GM12878 (cell line): ENCODE measurements at regions not wholly inside any gene's neighbourhood (a gene's known extent, or its start where the extent isn't known, plus 50 kb on each side); places are given as distances from the start of the nearest gene placed in this dataset.

Experiments used
- ATAC-seq: fragments of 200-7000 bp; cut with Tn5 transposase; 3 replicates; pipeline ENCODE4 v1.9.1; 2020; ENCODE audit warnings: mild to moderate bottlenecking, moderate library complexity
- BruUV-seq: library from RNA; stranded (reverse); fragments of 400-500 nt; replicated peaks from 2 replicates; lab custom pipeline; 2021; lab: Mats Ljungman, UMichigan
- CTCF ChIA-PET: fragments of 300-600 bp; sonication (Branson Sonifier 250); formaldehyde crosslinking; extraction: SDS; loops from one replicate; lab custom pipeline; 2021; ENCODE audit warnings: inconsistent platforms; lab: Yijun Ruan, JAX
- POLR2A ChIA-PET: fragments of 350-600 bp; formaldehyde crosslinking; extraction: SDS; loops from one replicate; lab custom pipeline; 2021; ENCODE audit warnings: inconsistent platforms; lab: Charles Lee
- RAD21 ChIA-PET: fragments of 300-600 bp; sonication (Branson Sonifier 250); formaldehyde crosslinking; loops from one replicate; lab custom pipeline; 2023; ENCODE audit warnings: antibody characterized with exemption; ENCODE audit not compliant: unreplicated experiment; lab: Charles Lee
- SMC1A ChIA-PET: fragments of 300-600 bp; sonication (Branson Sonifier 250); formaldehyde crosslinking; loops from one replicate; lab custom pipeline; 2023; ENCODE audit not compliant: unreplicated experiment, uncharacterized antibody; lab: Charles Lee
- DNase-seq: peaks from one replicate; pipeline ENCODE4 v3.0.0-alpha.2; 2011; ENCODE audit warnings: low read depth, low spot score
- FAIRE-seq: peaks from 3 replicates; lab custom pipeline; 2011; peaks lifted over from hg19 to GRCh38; lab: Jason Lieb, UNC
- H2AFZ ChIP-seq: 2 replicates; pipeline ENCODE4 v1.6.0; 2011; ENCODE audit warnings: low read depth, low read length, control low read depth; ENCODE audit not compliant: control insufficient read depth
- H3K27ac ChIP-seq: 2 replicates; pipeline ENCODE4 v1.5.1; 2011; ENCODE audit warnings: control low read depth; ENCODE audit not compliant: control insufficient read depth, insufficient read depth
- H3K27me3 ChIP-seq, 2 experiments: replicated peaks in 1 of 2; 2 replicates each; pipeline versions ENCODE4 v1.6.0 to v1.6.1; 2011; ENCODE audit warnings: low read length in 1 of 2; ENCODE audit not compliant: control insufficient read depth in 2 of 2, insufficient read depth in 2 of 2
- H3K36me3 ChIP-seq, 2 experiments: 2 replicates each; pipeline ENCODE4 v1.5.1; 2011; ENCODE audit warnings: low read length in 1 of 2; ENCODE audit not compliant: control insufficient read depth in 2 of 2, insufficient read depth in 2 of 2
- H3K4me1 ChIP-seq: 2 replicates; pipeline ENCODE4 v1.6.1; 2011; ENCODE audit warnings: mild to moderate bottlenecking, low read length, moderate library complexity, mixed read lengths; ENCODE audit not compliant: control insufficient read depth, insufficient read depth
- H3K4me2 ChIP-seq: 2 replicates; pipeline ENCODE4 v1.6.0; 2011; ENCODE audit warnings: control low read depth; ENCODE audit not compliant: control insufficient read depth, insufficient read depth
- H3K4me3 ChIP-seq: fragments of 200-600 bp; sonication (generic); 2 replicates; pipeline ENCODE4 v1.5.1; 2016
- H3K79me2 ChIP-seq: 2 replicates; pipeline ENCODE4 v1.6.0; 2011; ENCODE audit warnings: low read length; ENCODE audit not compliant: control insufficient read depth, insufficient read depth
- H3K9ac ChIP-seq: 2 replicates; pipeline ENCODE4 v1.8.0; 2011; ENCODE audit warnings: low read length, control low read depth, mixed read lengths; ENCODE audit not compliant: control insufficient read depth, insufficient read depth
- H3K9me3 ChIP-seq: replicated peaks from 3 replicates; pipeline ENCODE4 v1.5.1; 2011; ENCODE audit warnings: mild to moderate bottlenecking, low read length; ENCODE audit not compliant: control insufficient read depth, insufficient read depth
- H4K20me1 ChIP-seq: 2 replicates; pipeline ENCODE4 v1.6.0; 2011; ENCODE audit not compliant: control insufficient read depth, insufficient read depth
- BCLAF1 ChIP-seq: fragments of 450-650 bp; IDR thresholded peaks from 2 replicates; pipeline ENCODE4 v1.6.1; 2017; ENCODE audit warnings: antibody characterized with exemption, mild to moderate bottlenecking, moderate library complexity
- CBX3 ChIP-seq: fragments of 200-600 bp; sonication (generic); IDR thresholded peaks from 2 replicates; pipeline ENCODE4 v1.6.1; 2016; ENCODE audit warnings: low read depth, borderline replicate concordance
- CHD1 ChIP-seq: IDR thresholded peaks from 2 replicates; pipeline ENCODE4 v1.6.1; 2012; ENCODE audit warnings: low read depth, low read length, improper control_type of control experiment
- CREB1 ChIP-seq: IDR thresholded peaks from 2 replicates; pipeline ENCODE4 v1.6.1; 2012; ENCODE audit warnings: low read depth, mild to moderate bottlenecking, inconsistent platforms
- E4F1 ChIP-seq: fragments of 450-650 bp; IDR thresholded peaks from 2 replicates; pipeline ENCODE4 v1.6.1; 2018; ENCODE audit warnings: borderline replicate concordance, mild to moderate bottlenecking; ENCODE audit not compliant: partially characterized antibody
- ELK1 ChIP-seq: IDR thresholded peaks from 2 replicates; pipeline ENCODE4 v1.6.1; 2012; ENCODE audit warnings: low read depth, low read length, improper control_type of control experiment
- ETV6 ChIP-seq, 2 experiments: fragments of 450-650 bp in 1 of 2; IDR thresholded peaks in 1 of 2; conservative IDR thresholded peaks in 1 of 2; 2 replicates each; pipeline ENCODE4 v1.6.1; 2014; ENCODE audit warnings: antibody characterized with exemption in 1 of 2, borderline replicate concordance in 1 of 2, low read depth in 1 of 2, mild to moderate bottlenecking in 1 of 2, moderate library complexity in 1 of 2
- NFYB ChIP-seq: IDR thresholded peaks from 2 replicates; pipeline ENCODE4 v1.6.1; 2011; ENCODE audit warnings: low read depth, mild to moderate bottlenecking, low read length, improper control_type of control experiment, moderate library complexity; ENCODE audit not compliant: insufficient read depth
- POLR2A ChIP-seq: IDR thresholded peaks from 2 replicates; pipeline ENCODE4 v1.6.1; 2011; ENCODE audit warnings: low read depth, mild to moderate bottlenecking, low read length
- PRDM15 ChIP-seq: fragments of 450-650 bp; formaldehyde crosslinking; IDR thresholded peaks from 2 replicates; pipeline ENCODE4 v1.4.0; 2020; ENCODE audit warnings: mild to moderate bottlenecking, moderate library complexity
- RAD51 ChIP-seq: fragments of 450-650 bp; IDR thresholded peaks from 2 replicates; pipeline ENCODE4 v1.6.1; 2016; ENCODE audit warnings: moderate library complexity, mild to moderate bottlenecking, inconsistent platforms
- YY1 ChIP-seq: IDR thresholded peaks from 2 replicates; pipeline ENCODE4 v1.6.1; 2011; ENCODE audit warnings: low read depth, mild to moderate bottlenecking, low read length
- ZNF217 ChIP-seq: fragments of 450-650 bp; IDR thresholded peaks from 2 replicates; pipeline ENCODE4 v1.6.1; 2017; ENCODE audit warnings: antibody characterized with exemption, mild to moderate bottlenecking
- ZZZ3 ChIP-seq: IDR thresholded peaks from 2 replicates; pipeline ENCODE4 v1.6.1; 2011; ENCODE audit warnings: low read depth; ENCODE audit not compliant: control insufficient read depth, insufficient read length
- WGBS: methylation state at CpG from one replicate; pipeline ENCODE4 v1.1.6; 2016; ENCODE audit warnings: low lambda C conversion rate; ENCODE audit not compliant: insufficient replicate concordance, insufficient coverage; ENCODE audit errors: missing lambda C conversion rate; 5-methylcytosine and 5-hydroxymethylcytosine counted together
- in situ Hi-C: fragments of 300-500 bp; cut with MboI; formaldehyde crosslinking; loops from 9 replicates; pipeline ENCODE4 v1.14.3; 2018; ENCODE audit warnings: mixed read lengths
- intact Hi-C: fragments of 100-400 bp; cut with micrococcal nuclease; formaldehyde crosslinking; loops from one replicate; pipeline ENCODE4 v1.14.2; 2022; ENCODE audit not compliant: unreplicated experiment

- TF ChIP-seq ETV6 (conservative IDR thresholded peaks at IDR 0.05 in 1 of 2, IDR thresholded peaks at IDR 0.05 in 1 of 2; ENCODE audit: borderline replicate concordance in 1 of 2, low read depth in 1 of 2) (no peak), ZNF217 (no peak), ZZZ3 (no peak), PRDM15 (CRISPR knock-in tag) (no peak), CBX3 (no peak), NFYB (no peak), CHD1 (no peak)
- TF ChIP-seq, all 136 proteins: peak for 0
Measured at GRCh38 chr4:71923070-71923469, 108.7 kb upstream of the NPFFR2 start (continued).

- in situ Hi-C loops, result no loop called here
- 0% methylated on average over 1 of the region's 1 CpG for WGBS
- Histone ChIP-seq H3K4me3 (no peak overlapping the region), H3K36me3 (no peaks in the 10 kb centered on the region), H4K20me1 (no peaks in the 10 kb centered on the region), H3K27ac (no peak overlapping the region), H3K9ac (no peak overlapping the region), H3K9me3 (no peaks in the 10 kb centered on the region), H2AFZ (no peak overlapping the region), H3K4me1 (no peaks in the 10 kb centered on the region), H3K79me2 (no peaks in the 10 kb centered on the region), H3K4me2 (no peak overlapping the region), H3K27me3 (no peaks in the 10 kb centered on the region)
- ATAC-seq (no peak), FAIRE-seq (no peak), DNase-seq (no peak)
- CTCF ChIA-PET, result no interaction called here
- no TSS peak for BruUV-seq
- RAD21 ChIA-PET, result no interaction called here
- POLR2A ChIA-PET, result no interaction called here
- intact Hi-C loops, result no loop called here
- SMC1A ChIA-PET, result no interaction called here
- TF ChIP-seq E4F1, result no peak
- TF ChIP-seq RAD51, result no peak
- TF ChIP-seq CREB1, result no peak
- no peak for TF ChIP-seq ELK1
- TF ChIP-seq POLR2A, result no peak
- TF ChIP-seq YY1, result no peak
- no peak for TF ChIP-seq BCLAF1
Measured at GRCh38 chr4:71930459-71930858, 101.3 kb upstream of the NPFFR2 start.
